ENCODE measurements at regions not wholly inside any gene's neighbourhood (a gene's known extent, or its start where the extent isn't known, plus 50 kb on each side); places are given as distances from the start of the nearest gene placed in this dataset.

DNA sequence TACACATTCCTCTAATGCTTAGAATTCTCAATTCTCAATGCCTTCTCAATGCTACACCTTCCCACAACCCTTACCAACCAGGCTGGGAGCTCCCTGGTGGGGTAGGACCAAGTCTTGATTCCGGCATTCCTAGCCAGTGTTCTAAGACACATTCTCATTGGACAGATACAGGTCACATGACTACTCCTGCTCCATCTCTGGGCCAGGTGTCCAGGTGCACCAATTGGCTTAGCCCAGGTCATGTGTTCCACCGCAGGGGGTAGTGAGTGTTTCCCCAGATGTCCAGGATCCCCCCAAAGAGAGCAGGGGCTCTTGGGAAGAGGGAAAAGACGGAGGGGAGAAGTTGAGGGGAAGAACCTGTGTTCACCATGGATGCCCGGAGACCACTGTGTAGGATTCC lies 58.7 kb upstream of the MLN start:
- no peak for DNase-seq

DNA sequence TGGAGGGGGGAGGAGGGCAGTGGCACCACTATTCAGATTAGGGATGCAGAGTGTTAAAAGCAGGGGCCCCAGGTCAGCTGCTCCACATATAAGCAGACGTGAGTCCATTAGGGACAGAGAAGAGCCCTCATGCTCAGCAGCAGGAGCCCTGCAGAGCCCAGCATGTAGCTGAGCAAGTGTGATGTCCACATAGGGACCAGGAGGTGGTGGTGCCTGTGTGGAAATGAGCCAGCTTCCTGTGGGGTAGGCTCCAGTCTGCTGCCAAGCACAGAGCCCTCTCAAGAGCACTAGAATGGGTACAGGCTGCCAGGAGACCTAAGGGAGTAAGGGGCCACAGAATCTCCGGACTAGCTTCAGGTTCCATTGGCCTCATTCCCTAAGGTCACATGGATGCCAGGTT lies 57.9 kb upstream of the MLN start:
- no peak for DNase-seq

DNA sequence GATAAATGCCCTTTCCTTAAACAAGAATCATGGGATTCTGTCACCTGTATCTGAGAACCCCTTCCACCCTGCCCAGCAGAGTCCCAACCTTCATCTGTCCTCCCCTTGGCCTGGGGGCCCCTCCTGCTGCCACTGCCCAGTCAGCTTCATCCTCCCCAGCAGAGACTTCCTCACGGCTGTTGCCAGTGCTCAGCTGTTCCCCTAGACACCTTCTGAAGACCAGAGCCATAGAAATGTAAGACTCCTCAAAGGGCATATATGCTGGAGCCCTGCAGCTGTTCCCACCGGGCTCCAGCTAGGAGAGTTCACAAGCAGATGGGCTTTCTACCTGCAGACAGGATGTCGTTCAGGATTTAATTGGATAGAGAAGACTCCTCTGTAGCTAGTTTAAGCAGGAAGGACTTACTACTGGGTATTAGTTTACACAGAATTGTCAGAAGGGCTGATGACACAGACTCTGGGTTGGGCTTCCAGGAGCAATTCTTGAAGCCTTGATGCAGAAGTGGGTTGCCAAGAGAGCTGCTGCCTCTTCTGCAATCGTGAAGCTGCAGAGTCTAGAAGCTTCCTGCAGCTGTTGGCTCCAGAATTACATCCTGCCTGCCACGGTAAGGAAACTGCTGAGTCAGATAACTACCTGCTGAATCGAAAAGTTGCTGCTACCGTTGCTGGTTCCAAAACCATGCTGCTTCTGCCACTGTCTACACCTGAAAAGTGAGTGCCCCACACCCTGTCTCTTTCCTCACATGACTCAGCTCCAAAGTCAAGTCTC lies 57.1 kb upstream of the MLN start:
- DNase-seq, result no peak

DNA sequence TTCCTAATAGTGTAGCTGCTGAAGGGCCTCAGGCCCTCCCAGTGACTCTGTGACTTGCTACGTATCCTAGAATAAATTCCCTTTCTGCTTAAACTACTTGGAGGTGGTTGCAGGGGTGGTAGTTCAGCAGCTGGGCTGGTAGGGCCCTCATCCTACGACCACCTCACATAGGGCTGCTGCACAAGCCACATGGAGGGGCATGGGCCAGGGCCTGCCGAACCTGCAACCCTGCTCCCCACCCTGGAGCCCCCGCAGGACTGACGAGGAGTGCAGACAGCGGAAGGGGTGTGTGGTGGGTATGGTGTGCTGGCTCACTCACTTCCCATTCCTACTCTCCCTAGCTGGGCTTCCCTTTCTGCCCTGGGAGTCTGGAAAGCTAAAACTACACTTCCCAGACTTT lies 56.2 kb upstream of the MLN start:
- no peak for DNase-seq

DNA sequence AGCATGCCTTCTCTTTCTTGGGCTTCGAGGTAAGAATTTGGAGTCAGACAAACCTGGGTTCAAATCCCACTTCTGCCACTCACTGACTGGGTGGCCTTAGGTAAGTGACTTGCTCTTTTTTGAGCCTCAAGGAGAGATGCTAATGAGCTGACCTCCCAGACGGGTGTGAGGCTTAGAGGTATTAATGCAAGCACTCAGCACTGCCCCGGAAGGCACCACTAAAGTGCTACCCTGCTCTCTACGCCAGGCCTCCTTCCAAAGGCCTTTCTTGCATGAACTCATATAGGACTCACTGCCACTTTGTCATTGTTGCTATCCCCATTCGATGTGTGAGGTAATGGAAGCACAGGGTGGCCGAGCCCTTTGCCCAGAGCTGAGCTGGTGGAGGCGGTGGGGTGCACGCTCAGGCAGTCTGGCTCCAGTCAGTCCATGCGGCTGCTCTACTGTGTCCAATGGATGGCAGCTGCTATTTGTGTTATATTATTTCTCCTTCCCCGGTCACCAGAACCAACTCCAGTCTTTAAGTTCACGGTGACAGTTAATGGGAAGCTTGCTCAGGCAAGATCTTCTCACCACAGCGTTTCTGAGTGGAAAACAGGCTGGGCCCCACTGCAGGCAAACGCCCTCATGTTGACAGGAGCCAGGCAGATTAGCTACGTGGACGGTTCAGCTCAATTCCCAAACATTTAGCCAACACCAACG lies 55.2 kb upstream of the MLN start:
- no peak for DNase-seq

DNA sequence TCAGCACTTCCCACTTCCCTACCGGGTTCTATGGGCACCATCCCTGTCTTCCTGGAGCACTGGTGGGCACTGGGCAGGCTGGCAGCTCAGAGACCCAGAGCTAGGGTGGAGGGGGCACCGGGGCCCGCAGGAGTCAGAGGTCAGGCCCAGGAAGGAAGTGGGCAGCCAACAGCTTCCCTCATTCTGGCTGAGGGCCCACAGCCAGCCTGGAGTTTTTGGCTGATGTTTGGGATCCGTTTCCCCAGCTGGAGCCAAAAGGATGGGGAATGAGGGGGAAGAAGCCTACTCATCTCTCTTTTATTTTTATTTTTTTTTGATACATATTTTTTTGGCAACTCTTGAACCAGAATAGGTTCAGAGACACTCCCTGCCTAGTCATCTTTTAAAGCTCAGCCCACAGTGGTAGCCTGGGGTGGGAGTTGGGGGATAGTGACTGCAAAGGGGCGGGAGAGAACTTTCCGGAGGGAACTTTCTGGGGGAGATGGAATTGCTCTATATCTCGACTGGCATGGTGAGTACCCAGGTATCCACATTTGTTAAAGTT lies 54.2 kb upstream of the MLN start:
- DNase-seq, result no peak

DNA sequence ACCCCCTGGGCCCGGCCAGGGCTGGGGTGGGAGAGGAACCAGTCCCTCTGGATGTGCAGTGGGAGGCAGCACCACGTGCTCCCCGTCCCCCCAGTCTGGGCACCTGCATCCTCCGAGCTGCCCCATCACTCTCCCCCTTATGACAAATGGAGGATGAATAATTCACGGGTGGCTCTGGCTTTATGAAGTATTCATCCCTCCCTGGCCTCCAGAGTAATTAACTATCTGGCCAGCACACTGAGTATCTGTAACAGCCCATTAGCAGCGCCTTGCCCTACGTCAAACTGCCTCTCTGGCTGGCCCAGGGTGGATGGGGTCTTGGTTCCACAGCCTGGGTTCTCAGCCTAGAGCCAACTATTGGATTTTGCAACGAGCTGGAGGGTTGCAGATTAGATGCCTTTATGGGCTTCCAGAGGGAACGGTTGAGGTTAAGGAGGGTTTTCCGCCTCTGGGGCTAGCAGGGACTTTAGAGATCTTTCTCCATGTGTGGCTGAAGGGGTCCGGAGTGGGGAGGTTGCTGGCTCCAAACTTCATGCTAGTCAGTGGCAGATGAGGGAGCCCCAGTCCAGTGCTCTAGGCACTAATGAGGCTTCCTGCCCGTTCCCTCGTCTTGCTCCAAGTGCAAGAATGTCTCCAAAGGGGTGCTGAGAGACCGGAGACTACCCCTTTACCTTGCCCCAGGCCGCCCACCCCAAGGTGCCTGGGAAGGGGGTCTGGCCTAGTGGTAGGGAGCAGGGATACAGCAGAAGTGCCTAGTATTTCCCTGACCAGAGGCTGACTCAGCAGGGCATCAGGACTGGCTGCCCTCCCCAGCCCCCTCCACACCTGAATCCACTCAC lies 53.5 kb upstream of the MLN start:
- no peak for DNase-seq

DNA sequence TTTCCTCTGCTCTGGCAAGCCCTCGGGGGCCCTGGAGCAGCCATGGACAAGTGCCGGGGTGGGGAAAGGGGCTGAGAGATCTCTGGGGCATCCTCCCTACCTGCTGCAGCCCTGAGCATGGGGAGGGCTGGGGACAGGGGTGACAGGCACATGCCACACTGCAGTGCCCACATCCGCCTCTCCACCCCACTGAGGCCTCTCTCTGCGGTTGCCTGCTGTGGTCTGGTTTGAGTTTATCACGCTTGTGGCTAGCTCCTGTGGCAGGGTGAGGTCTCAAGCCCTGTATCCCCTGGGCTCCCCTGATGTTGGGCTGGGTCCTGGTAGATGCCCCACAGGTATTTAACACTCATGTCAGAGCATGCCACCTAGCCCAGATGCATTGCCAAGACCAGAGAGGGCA lies 52.9 kb upstream of the MLN start:
- DNase-seq, result no peak

DNA sequence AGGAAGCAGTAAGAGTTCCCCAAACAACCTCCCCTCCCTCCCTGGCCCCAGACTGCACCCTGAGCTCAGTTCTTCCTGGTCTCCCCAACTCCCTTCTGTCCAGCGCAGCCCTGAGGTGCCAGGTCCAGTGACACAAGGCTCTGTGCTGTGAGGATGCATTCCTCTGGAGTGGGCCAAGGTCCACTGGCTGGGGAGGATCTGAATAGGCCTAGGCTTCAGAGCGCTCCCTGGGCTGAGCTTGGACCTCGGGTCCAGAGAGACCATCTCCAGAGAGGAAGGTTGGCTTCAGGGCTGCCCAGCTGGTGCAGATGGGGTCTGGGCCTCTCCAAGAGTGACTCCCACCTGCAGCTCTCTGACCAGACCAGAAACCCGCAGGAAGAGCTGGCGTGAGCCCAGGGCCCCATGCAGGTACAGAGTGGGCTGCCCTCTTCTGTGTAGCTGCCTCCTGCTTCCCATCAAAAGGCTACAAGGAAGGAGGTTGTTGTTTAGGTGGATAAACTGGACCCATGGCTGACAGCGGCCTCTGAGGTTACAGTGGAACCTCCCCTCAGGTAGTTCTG lies 52.3 kb upstream of the MLN start:
- DNase-seq, result no peak

DNA sequence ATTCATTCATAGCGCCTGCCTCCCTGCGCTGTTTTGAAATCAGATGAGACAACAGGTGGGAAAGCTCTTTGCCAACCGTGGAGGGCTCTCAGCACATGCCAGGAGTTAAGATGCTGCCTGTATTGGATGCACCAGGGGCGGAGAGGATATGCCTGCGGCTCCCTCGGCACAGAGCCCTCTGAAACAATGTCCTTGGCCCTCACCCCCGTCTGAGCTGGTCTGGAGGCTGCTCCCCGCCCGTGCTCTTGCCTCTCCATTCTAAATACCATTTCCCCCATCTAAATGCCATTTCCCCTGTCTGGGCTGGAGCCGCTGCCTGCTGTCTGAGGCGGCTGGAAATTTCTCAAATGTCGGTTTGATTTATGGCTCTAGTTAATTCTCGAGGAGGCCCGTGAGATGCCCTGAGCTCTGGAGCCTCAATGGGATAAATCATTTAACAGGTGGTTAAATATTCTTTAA lies 50.8 kb upstream of the MLN start:
- peak; percentile 25 for DNase-seq

DNA sequence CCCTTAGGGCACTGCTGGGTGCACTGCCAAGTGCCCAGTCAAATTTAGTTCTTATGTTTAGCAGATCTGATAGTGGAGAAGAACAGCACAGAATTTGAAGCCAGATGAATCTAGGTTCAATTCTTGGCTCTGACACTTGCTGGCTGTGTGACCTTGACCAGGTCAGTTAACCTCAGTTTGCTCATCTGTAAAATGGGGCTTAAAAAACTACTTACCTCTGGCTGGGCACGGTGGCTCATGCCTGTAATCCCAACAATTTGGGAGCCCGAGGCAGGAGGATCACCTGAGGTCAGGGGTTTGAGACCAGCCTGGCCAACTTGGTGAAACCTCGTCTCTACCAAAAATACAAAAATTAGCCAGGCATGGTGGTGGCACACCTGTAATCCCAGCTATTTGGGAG lies 49.9 kb upstream of the MLN start:
- no peak for DNase-seq

Data from NCI-H1092 treated with DMSO at 0.1 percent for 48 hours (cell line).